ENCODE measurements at regions not wholly inside any gene's neighbourhood (a gene's known extent, or its start where the extent isn't known, plus 50 kb on each side); places are given as distances from the start of the nearest gene placed in this dataset.

DNA sequence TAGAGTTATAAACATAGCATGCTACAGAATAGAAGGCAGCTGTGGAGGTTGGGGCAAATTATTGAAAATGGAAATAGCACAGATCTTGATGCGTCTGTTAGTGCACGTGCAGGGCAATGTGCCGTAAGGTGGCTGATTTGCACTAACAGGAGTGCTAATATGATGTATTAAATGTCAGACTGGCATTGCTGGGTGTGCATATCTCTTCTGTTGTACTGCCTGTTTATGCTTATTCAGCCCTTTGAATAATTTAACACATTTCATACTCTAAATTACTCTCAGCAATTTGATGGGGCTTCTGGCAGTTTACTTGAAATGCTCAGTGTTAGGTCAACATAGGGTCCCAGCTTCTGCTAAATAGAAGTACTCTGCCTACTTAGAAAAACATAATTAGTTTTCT lies 395.6 kb downstream of the MCTP2 start:
- Histone ChIP-seq H3K4me3 (ENCODE audit: insufficient read length, low read depth) (no peak overlapping the region), H3K4me1 (ENCODE audit: insufficient read depth, insufficient read length) (no peaks in the 10 kb centered on the region), H3K36me3 (ENCODE audit: insufficient read depth, insufficient read length, low read length) (no peaks in the 10 kb centered on the region), H3K27me3 (ENCODE audit: insufficient read depth, insufficient read length) (no peaks in the 10 kb centered on the region), H3K9me3 (ENCODE audit: insufficient read depth, low read length) (no peaks in the 10 kb centered on the region), H3K9ac (ENCODE audit: insufficient read length, low read depth) (no peak overlapping the region)
- TF ChIP-seq ZNF274 (IDR thresholded peaks at IDR 0.05; ENCODE audit: low read depth, low read length) (no peak), YY1 (IDR thresholded peaks at IDR 0.05; ENCODE audit: insufficient read depth, insufficient read length) (no peak), SUZ12 (IDR thresholded peaks at IDR 0.05; ENCODE audit: extremely low read depth, insufficient read depth, insufficient read length) (no peak)
- DNase-seq (ENCODE audit: low read depth, low spot score) = no peak

DNA sequence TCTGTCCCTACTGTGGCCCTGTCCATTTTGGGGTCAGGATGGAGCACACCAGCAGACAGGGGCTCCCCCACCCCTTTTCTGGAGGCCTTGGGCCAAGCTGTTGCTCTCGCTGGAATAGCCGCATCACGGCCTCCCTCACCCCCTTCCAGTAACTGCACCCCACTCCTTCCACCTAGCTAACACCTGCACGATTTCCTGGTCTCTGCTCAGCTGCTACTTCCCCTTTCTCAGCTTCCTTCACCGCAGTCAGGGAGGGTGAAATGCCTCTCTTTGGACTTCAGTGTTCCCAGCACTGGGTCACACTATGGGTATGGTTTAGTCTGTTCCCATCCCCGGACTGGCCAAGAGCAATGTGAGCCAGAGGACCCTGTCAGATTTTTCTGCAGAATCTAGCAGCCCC lies 400.2 kb downstream of the MCTP2 start:
- H3K9ac ChIP-seq (ENCODE audit: insufficient read length, low read depth) = no peak overlapping the region
- DNase-seq (ENCODE audit: low read depth, low spot score) = no peak
- no peak overlapping the region for H3K4me3 ChIP-seq (ENCODE audit: insufficient read length, low read depth)
- no peaks in the 10 kb centered on the region for H3K4me1 ChIP-seq (ENCODE audit: insufficient read depth, insufficient read length)
- H3K27me3 ChIP-seq (ENCODE audit: insufficient read depth, insufficient read length) = no peaks in the 10 kb centered on the region
- H3K36me3 ChIP-seq (ENCODE audit: insufficient read depth, insufficient read length, low read length) = no peaks in the 10 kb centered on the region
- no peak for TF ChIP-seq YY1 (IDR thresholded peaks at IDR 0.05; ENCODE audit: insufficient read depth, insufficient read length)
- no peak for TF ChIP-seq ZNF274 (IDR thresholded peaks at IDR 0.05; ENCODE audit: low read depth, low read length)
- TF ChIP-seq SUZ12 (IDR thresholded peaks at IDR 0.05; ENCODE audit: extremely low read depth, insufficient read depth, insufficient read length) = no peak
- H3K9me3 ChIP-seq (ENCODE audit: insufficient read depth, low read length) = no peaks in the 10 kb centered on the region

DNA sequence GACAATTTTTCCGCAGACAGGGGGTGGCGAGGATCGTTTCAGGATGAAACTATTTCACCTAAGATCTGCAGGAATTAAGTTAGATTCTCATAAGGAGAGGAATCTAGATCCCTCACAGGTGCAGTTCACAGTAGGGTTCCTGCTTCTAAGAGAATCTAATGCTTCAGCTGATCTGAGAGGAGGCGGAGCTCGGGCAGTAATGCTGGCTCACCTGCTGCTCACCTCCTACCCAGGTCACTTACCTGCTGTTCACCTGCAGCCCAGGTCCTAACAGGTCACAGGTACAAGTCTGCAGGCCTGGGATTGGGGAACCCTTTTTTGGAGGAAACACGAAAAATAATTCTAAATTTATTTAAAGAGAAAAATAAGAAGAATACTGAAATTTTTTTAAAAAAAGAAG lies 406.8 kb downstream of the MCTP2 start:
- no peak for TF ChIP-seq YY1 (IDR thresholded peaks at IDR 0.05; ENCODE audit: insufficient read depth, insufficient read length)
- Histone ChIP-seq H3K9ac (ENCODE audit: insufficient read length, low read depth) (no peak overlapping the region), H3K36me3 (ENCODE audit: insufficient read depth, insufficient read length, low read length) (no peaks in the 10 kb centered on the region), H3K9me3 (ENCODE audit: insufficient read depth, low read length) (no peaks in the 10 kb centered on the region), H3K4me1 (ENCODE audit: insufficient read depth, insufficient read length) (no peaks in the 10 kb centered on the region), H3K27me3 (ENCODE audit: insufficient read depth, insufficient read length) (no peaks in the 10 kb centered on the region), H3K4me3 (ENCODE audit: insufficient read length, low read depth) (no peak overlapping the region)
- DNase-seq (ENCODE audit: low read depth, low spot score) = no peak

DNA sequence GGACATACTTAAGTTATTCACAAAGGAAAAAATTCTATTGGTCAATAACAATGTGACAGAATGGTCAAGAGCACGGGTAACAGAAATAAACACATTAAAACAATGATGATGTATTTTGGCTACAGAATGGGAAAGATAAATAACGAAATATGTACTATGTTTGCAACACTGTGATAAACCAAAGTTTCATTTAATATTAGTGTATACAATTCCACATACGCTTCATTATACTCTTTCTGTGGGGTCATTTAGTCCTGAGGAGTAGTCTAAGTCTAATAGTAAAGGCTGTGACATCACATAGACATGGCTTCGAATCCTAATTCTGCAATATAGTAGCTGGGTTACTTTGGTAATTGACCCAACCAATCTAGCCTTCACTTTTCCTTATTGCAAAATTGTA lies 408.3 kb downstream of the MCTP2 start:
- no peaks in the 10 kb centered on the region for H3K27me3 ChIP-seq (ENCODE audit: insufficient read depth, insufficient read length)

DNA sequence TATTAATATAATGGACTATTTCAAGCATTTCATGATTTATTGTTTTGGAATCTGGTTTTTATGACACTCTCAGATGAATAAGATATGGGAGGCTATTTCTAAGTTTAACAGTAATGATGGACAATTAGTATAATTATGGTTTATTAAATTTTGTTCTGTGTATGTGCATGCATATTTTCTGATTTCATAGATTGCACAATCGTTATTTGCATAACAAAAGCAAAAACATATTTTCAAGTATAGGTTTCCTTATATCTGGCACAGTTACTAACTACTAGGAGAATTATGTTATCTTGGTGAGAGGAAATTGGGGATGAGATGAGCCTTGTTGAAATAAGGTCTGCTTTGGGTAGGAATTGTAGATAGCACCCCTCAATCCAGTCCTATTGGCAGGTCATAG lies 413.1 kb downstream of the MCTP2 start:
- Histone ChIP-seq H3K4me3 (ENCODE audit: insufficient read length, low read depth) (no peak overlapping the region), H3K9me3 (ENCODE audit: insufficient read depth, low read length) (no peaks in the 10 kb centered on the region), H3K27me3 (ENCODE audit: insufficient read depth, insufficient read length) (no peaks in the 10 kb centered on the region), H3K4me1 (ENCODE audit: insufficient read depth, insufficient read length) (no peaks in the 10 kb centered on the region), H3K9ac (ENCODE audit: insufficient read length, low read depth) (no peak overlapping the region), H3K36me3 (ENCODE audit: insufficient read depth, insufficient read length, low read length) (no peaks in the 10 kb centered on the region)
- TF ChIP-seq YY1 (IDR thresholded peaks at IDR 0.05; ENCODE audit: insufficient read depth, insufficient read length) (no peak), ZNF274 (IDR thresholded peaks at IDR 0.05; ENCODE audit: low read depth, low read length) (no peak), SUZ12 (IDR thresholded peaks at IDR 0.05; ENCODE audit: extremely low read depth, insufficient read depth, insufficient read length) (no peak)
- no peak for DNase-seq (ENCODE audit: low read depth, low spot score)

More for the DNA sequence above, 408.3 kb downstream of the MCTP2 start:
- TF ChIP-seq SUZ12 (IDR thresholded peaks at IDR 0.05; ENCODE audit: extremely low read depth, insufficient read depth, insufficient read length) = no peak
- no peak for TF ChIP-seq ZNF274 (IDR thresholded peaks at IDR 0.05; ENCODE audit: low read depth, low read length)
- no peak for TF ChIP-seq YY1 (IDR thresholded peaks at IDR 0.05; ENCODE audit: insufficient read depth, insufficient read length)
- no peak for DNase-seq (ENCODE audit: low read depth, low spot score)
- Histone ChIP-seq H3K36me3 (ENCODE audit: insufficient read depth, insufficient read length, low read length) (no peaks in the 10 kb centered on the region), H3K9me3 (ENCODE audit: insufficient read depth, low read length) (no peaks in the 10 kb centered on the region), H3K4me1 (ENCODE audit: insufficient read depth, insufficient read length) (no peaks in the 10 kb centered on the region), H3K4me3 (ENCODE audit: insufficient read length, low read depth) (no peak overlapping the region), H3K9ac (ENCODE audit: insufficient read length, low read depth) (no peak overlapping the region)

DNA sequence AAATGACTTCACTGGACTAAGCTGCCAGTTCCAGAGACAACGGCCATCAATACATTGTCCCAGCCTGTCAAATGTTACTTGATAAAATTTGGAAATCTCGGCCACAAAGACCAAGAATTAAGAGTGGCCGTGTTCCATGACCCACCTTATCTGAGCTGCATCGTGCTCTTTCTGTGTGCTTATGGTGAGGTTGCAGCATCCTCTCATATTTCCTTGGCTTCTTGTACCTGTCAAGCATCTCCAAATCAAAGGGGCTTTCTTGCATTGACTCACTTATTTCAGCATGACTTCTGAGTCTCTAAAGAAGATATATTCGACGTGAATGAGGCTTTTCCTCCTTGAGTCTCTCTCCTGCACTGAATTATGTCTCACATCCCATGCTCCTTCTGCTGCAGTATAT lies 421.7 kb downstream of the MCTP2 start:
- Histone ChIP-seq H3K9ac (ENCODE audit: insufficient read length, low read depth) (no peak overlapping the region), H3K9me3 (ENCODE audit: insufficient read depth, low read length) (no peaks in the 10 kb centered on the region), H3K4me3 (ENCODE audit: insufficient read length, low read depth) (no peak overlapping the region), H3K4me1 (ENCODE audit: insufficient read depth, insufficient read length) (no peaks in the 10 kb centered on the region), H3K27me3 (ENCODE audit: insufficient read depth, insufficient read length) (no peaks in the 10 kb centered on the region), H3K36me3 (ENCODE audit: insufficient read depth, insufficient read length, low read length) (no peaks in the 10 kb centered on the region)
- DNase-seq (ENCODE audit: low read depth, low spot score) = no peak
- TF ChIP-seq SUZ12 (IDR thresholded peaks at IDR 0.05; ENCODE audit: extremely low read depth, insufficient read depth, insufficient read length) (no peak), YY1 (IDR thresholded peaks at IDR 0.05; ENCODE audit: insufficient read depth, insufficient read length) (no peak)

DNA sequence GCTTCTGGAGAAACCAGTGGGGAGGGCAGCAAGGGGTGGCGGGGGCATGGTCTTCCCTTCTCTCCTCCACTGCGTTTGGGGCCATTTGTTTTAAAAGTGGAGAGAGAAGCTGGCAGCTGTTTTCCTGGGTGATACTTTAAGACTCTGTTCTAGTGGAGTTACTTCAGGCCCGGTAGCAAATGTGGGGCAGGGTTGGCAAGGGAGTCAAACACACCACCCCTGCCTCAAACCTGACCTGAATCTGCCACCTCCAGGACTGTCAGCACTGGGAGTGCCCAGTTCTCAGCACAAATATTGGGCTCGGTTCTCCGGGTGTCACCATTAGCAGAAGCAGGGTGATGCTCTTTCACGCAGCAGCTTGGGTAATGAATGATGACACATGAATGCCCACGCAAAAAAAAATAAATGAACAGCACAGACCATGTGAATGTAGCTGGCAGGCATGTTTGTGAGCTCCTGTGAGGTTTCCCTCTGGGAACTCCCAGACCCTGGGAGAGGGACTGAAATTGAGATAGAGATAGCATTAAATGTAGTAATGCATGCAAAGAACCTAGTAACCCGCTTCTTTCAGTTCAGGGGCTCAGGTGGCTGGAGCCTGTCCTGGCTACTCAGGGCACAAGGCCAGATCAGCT lies 424.0 kb downstream of the MCTP2 start:
- Histone ChIP-seq H3K4me1 (ENCODE audit: insufficient read depth, insufficient read length) (no peaks in the 10 kb centered on the region), H3K36me3 (ENCODE audit: insufficient read depth, insufficient read length, low read length) (no peaks in the 10 kb centered on the region), H3K9ac (ENCODE audit: insufficient read length, low read depth) (no peak overlapping the region), H3K27me3 (ENCODE audit: insufficient read depth, insufficient read length) (no peaks in the 10 kb centered on the region), H3K9me3 (ENCODE audit: insufficient read depth, low read length) (no peaks in the 10 kb centered on the region), H3K4me3 (ENCODE audit: insufficient read length, low read depth) (no peak overlapping the region)
- no peak for TF ChIP-seq YY1 (IDR thresholded peaks at IDR 0.05; ENCODE audit: insufficient read depth, insufficient read length)
- no peak for TF ChIP-seq ZNF274 (IDR thresholded peaks at IDR 0.05; ENCODE audit: low read depth, low read length)
- no peak for TF ChIP-seq SUZ12 (IDR thresholded peaks at IDR 0.05; ENCODE audit: extremely low read depth, insufficient read depth, insufficient read length)
- no peak for DNase-seq (ENCODE audit: low read depth, low spot score)
